Immature natural killer cell (primary cell): ENCODE measurements at regions not wholly inside any gene's neighbourhood (a gene's known extent, or its start where the extent isn't known, plus 50 kb on each side); places are given as distances from the start of the nearest gene placed in this dataset.

Experiments
- DNase-seq, 3 donors: peaks; one replicate each; pipeline ENCODE4 v3.0.0; 2022; ENCODE audit warnings: mixed read lengths in 1 of 3
- H3K27ac Mint-ChIP-seq, 6 donors: one replicate each; pipeline ENCODE4 v1.8.0; 2020; ENCODE audit warnings: mixed read lengths in 6 of 6, mild to moderate bottlenecking in 5 of 6, inconsistent platforms in 4 of 6, moderate library complexity in 3 of 6
- H3K27me3 Mint-ChIP-seq, 3 donors: one replicate each; pipeline ENCODE4 v1.8.0; 2020 to 2021; ENCODE audit warnings: low read depth in 3 of 3, mild to moderate bottlenecking in 3 of 3, mixed read lengths in 3 of 3, moderate library complexity in 3 of 3, inconsistent platforms in 1 of 3
- H3K36me3 Mint-ChIP-seq, 3 donors: one replicate each; pipeline ENCODE4 v1.8.0; 2020; ENCODE audit warnings: mixed read lengths in 3 of 3, inconsistent platforms in 2 of 3, mild to moderate bottlenecking in 2 of 3
- H3K4me1 Mint-ChIP-seq, 2 donors: one replicate each; pipeline ENCODE4 v1.8.0; 2020; ENCODE audit warnings: inconsistent platforms in 2 of 2, mild to moderate bottlenecking in 2 of 2, mixed read lengths in 2 of 2, moderate library complexity in 1 of 2
- H3K4me3 Mint-ChIP-seq, 5 donors: one replicate each; pipeline ENCODE4 v1.8.0; 2020; ENCODE audit warnings: mild to moderate bottlenecking in 5 of 5, mixed read lengths in 5 of 5, inconsistent platforms in 3 of 5, moderate library complexity in 3 of 5
- H3K9me3 Mint-ChIP-seq, 6 donors: one replicate each; pipeline ENCODE4 v1.8.0; 2020; ENCODE audit warnings: mild to moderate bottlenecking in 6 of 6, mixed read lengths in 6 of 6, inconsistent platforms in 4 of 6, moderate library complexity in 3 of 6

- H3K27ac Mint-ChIP-seq, result no peak overlapping the region
Measured at GRCh38 chr6:114600381-114600780, 257.6 kb upstream of the HS3ST5 start.

DNA sequence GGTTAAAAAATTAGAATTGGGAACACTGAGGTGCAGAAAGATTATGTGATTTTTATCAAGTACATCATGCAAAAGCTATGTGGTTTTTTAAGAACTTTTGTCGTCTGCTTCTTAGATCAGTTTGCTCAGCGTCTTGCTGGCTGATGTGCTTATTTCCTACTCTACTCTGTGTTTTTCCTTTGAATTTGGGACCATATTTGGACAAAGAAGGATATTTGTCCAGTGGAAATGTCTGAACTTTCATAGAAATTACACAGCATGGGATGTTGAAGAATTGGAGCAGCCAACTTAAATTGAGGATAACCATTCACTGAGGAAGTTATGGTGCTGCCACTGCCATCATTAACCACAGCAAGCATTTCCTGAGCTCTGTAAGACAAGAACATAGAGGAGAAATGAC, 252.8 kb upstream of the HS3ST5 start:
- H3K9me3 Mint-ChIP-seq, result peaks cover 2 to 39% (median 14%) of the 10 kb centered on the region in 6 donors
- no peaks in the 10 kb centered on the region for H3K36me3 Mint-ChIP-seq
- H3K27me3 Mint-ChIP-seq, result peaks cover 0 to 3% (median 0%) of the 10 kb centered on the region in 3 donors
- DNase-seq, result no peak
- no peaks in the 10 kb centered on the region for H3K4me1 Mint-ChIP-seq
- H3K27ac Mint-ChIP-seq, result no peak overlapping the region
- H3K4me3 Mint-ChIP-seq, result no peak overlapping the region

More at GRCh38 chr6:114600381-114600780, 257.6 kb upstream of the HS3ST5 start:
- no peak overlapping the region for H3K4me3 Mint-ChIP-seq
- H3K4me1 Mint-ChIP-seq, result no peaks in the 10 kb centered on the region
- peaks cover 2 to 13% (median 8%) of the 10 kb centered on the region in 6 donors for H3K9me3 Mint-ChIP-seq
- no peaks in the 10 kb centered on the region for H3K36me3 Mint-ChIP-seq
- peaks cover 0 to 3% (median 0%) of the 10 kb centered on the region in 3 donors for H3K27me3 Mint-ChIP-seq
- DNase-seq, result no peak

DNA sequence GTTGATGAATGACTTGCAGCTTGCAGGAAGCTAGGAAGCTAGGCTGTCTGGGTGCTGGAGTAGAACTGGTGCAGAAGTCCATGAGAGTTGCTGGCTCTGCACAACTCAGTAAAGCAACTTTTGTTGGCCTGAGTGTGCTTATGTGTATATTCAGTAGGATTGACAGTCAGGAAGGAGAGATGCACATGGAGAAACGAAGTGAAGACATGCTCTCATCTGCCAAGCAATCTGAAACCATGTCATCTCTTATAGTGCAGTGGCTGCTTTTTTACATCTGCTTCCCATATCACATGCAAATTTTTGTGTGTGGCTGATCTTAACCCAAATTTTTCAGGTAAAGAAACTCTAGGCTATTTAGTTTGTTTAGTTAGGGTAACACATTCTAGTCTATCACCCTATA, 252.4 kb upstream of the HS3ST5 start:
- Mint-ChIP-seq H3K36me3 (no peaks in the 10 kb centered on the region), H3K4me3 (no peak overlapping the region), H3K27ac (no peak overlapping the region), H3K4me1 (no peaks in the 10 kb centered on the region), H3K9me3 (peaks cover 2 to 37% (median 13%) of the 10 kb centered on the region in 6 donors), H3K27me3 (peaks cover 0 to under 1% (median 0%) of the 10 kb centered on the region in 3 donors)
- no peak for DNase-seq

DNA sequence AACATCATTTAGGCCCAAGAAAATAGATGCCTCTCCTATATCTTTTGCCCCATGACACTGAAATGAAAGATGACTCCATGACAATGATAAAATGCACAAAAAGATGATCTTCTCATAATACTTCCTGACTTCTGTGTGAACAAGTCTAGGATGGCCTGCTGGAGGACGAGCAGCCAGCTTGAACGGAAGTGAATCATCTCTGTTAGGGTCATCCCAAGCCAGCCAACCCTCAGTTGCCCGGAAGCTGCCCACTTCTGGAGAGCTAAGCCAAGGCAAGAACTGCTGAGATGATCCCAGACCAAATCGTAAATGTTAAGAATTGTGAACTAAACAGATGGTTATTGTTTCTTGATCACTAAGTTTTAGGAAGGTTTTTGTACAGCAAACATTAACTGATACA, 249.7 kb upstream of the HS3ST5 start:
- Mint-ChIP-seq H3K4me3 (no peak overlapping the region), H3K36me3 (no peaks in the 10 kb centered on the region), H3K27me3 (peaks cover 0 to 2% (median 0%) of the 10 kb centered on the region in 3 donors), H3K27ac (no peak overlapping the region), H3K4me1 (no peaks in the 10 kb centered on the region), H3K9me3 (peaks cover 5 to 42% (median 15%) of the 10 kb centered on the region in 6 donors)
- DNase-seq, result no peak

- H3K4me3 Mint-ChIP-seq, result no peak overlapping the region
- H3K9me3 Mint-ChIP-seq, result peaks cover 3 to 50% (median 17%) of the 10 kb centered on the region in 6 donors
- peaks cover 0 to 2% (median 0%) of the 10 kb centered on the region in 3 donors for H3K27me3 Mint-ChIP-seq
- H3K27ac Mint-ChIP-seq, result no peak overlapping the region
- H3K36me3 Mint-ChIP-seq, result no peaks in the 10 kb centered on the region
- H3K4me1 Mint-ChIP-seq, result no peaks in the 10 kb centered on the region
- no peak for DNase-seq
Measured at GRCh38 chr6:114588726-114589125, 245.9 kb upstream of the HS3ST5 start.

DNA sequence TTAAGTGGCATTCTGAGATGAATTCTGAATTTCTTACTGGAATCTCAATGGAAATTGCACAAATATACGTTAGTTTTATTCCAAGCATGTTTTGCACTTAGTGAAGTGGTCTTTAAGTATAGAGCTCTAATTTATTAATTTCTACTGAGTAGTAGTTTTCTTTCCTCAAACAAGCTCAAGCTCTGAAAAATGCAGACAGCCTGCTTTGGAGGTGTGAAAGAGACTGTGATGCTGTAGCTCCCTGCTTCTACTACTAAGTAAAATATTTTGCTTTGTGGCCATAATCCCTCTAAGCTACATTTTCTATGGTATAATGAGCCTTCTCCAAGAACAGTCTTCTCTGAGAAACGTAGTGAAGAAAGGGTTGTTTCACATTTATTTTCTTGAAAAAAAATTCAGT, 243.5 kb upstream of the HS3ST5 start:
- Mint-ChIP-seq H3K27ac (no peak overlapping the region), H3K36me3 (no peaks in the 10 kb centered on the region), H3K27me3 (peaks cover 0 to 2% (median 0%) of the 10 kb centered on the region in 3 donors), H3K9me3 (peaks cover 5 to 58% (median 17%) of the 10 kb centered on the region in 6 donors), H3K4me1 (no peaks in the 10 kb centered on the region), H3K4me3 (no peak overlapping the region)
- DNase-seq, result no peak

DNA sequence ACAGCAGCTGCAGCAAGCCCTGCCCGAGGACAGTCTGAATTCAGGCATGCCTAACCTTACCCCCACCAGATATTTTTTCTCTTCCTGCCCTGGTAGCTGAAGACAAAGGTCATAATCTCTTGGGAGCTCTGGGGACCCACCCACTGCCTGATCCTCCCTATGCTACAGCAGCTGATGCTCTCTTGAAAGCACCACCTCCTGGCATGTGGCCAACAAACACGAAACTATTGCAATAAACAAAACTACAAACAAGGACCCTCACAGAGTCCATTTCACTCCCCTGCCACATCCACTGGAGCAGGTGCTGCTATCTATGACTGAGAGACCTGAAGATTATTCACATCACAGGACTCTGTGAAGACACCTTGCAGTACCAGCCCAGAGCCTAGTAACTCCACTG, 238.5 kb upstream of the HS3ST5 start:
- Mint-ChIP-seq H3K27me3 (no peaks in the 10 kb centered on the region), H3K4me3 (no peak overlapping the region), H3K36me3 (no peaks in the 10 kb centered on the region), H3K27ac (no peak overlapping the region), H3K9me3 (peaks cover 5 to 64% (median 23%) of the 10 kb centered on the region in 6 donors), H3K4me1 (no peaks in the 10 kb centered on the region)
- DNase-seq, result no peak

GRCh38 chr6:114580882-114581281, 238.1 kb upstream of the HS3ST5 start:
- H3K9me3 Mint-ChIP-seq, result peaks cover 5 to 61% (median 22%) of the 10 kb centered on the region in 6 donors
- H3K4me1 Mint-ChIP-seq, result no peaks in the 10 kb centered on the region
- no peaks in the 10 kb centered on the region for H3K36me3 Mint-ChIP-seq
- no peaks in the 10 kb centered on the region for H3K27me3 Mint-ChIP-seq
- DNase-seq, result no peak
- no peak overlapping the region for H3K27ac Mint-ChIP-seq
- H3K4me3 Mint-ChIP-seq, result no peak overlapping the region

GRCh38 chr6:114579486-114579885, 236.7 kb upstream of the HS3ST5 start:
- no peak overlapping the region for H3K4me3 Mint-ChIP-seq
- H3K4me1 Mint-ChIP-seq, result no peaks in the 10 kb centered on the region
- H3K9me3 Mint-ChIP-seq, result peaks cover 5 to 64% (median 22%) of the 10 kb centered on the region in 6 donors
- H3K36me3 Mint-ChIP-seq, result no peaks in the 10 kb centered on the region
- DNase-seq, result no peak
- no peak overlapping the region for H3K27ac Mint-ChIP-seq
- no peaks in the 10 kb centered on the region for H3K27me3 Mint-ChIP-seq

DNA sequence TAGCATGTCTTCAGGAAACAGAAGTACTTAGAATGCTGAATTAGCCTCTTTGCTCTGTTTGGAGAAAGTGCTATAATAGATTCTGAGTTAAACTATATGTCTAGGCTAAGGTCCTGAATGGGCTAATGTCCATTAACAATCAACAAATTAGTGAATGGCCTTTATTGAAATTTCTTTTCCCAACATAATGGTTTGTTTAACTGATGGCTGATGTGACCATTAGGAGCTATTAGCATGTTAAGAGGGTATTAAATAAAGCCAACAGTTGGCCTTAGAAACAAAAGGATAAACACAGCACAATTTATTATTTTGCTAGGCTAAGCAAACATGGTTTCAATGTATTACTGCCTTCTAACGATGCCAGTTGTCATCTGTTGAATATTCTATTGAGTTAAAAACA, 234.3 kb upstream of the HS3ST5 start:
- H3K27ac Mint-ChIP-seq, result no peak overlapping the region

DNA sequence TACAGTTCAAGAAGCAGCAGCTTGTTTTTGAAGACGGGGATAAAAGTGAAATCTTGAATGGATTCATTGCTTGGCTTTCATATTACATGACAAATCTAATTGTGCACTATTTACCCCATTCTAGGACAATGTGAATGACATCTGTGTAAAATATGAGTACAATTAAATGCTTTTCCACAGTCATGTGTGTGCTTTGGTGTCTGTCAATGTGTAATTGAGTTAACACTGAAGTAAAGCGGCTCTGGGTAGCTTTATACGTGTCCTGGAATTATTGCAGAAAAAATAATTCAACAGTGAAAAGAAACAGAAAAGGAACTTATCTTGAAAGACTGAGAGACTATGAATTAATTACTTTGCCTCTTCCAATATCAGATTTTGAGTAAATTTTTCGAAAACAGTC, 233.5 kb upstream of the HS3ST5 start:
- no peak overlapping the region for H3K4me3 Mint-ChIP-seq
- H3K27ac Mint-ChIP-seq, result no peak overlapping the region
- DNase-seq, result no peak
- no peaks in the 10 kb centered on the region for H3K36me3 Mint-ChIP-seq
- peaks cover 3 to 40% (median 17%) of the 10 kb centered on the region in 6 donors for H3K9me3 Mint-ChIP-seq
- no peaks in the 10 kb centered on the region for H3K4me1 Mint-ChIP-seq
- peaks cover 0 to 3% (median 0%) of the 10 kb centered on the region in 3 donors for H3K27me3 Mint-ChIP-seq

More for the DNA sequence above, 234.3 kb upstream of the HS3ST5 start:
- Mint-ChIP-seq H3K4me1 (no peaks in the 10 kb centered on the region), H3K36me3 (no peaks in the 10 kb centered on the region), H3K27me3 (peaks cover 0 to 3% (median 0%) of the 10 kb centered on the region in 3 donors), H3K9me3 (peaks cover 5 to 48% (median 21%) of the 10 kb centered on the region in 6 donors), H3K4me3 (no peak overlapping the region)
- DNase-seq, result no peak

DNA sequence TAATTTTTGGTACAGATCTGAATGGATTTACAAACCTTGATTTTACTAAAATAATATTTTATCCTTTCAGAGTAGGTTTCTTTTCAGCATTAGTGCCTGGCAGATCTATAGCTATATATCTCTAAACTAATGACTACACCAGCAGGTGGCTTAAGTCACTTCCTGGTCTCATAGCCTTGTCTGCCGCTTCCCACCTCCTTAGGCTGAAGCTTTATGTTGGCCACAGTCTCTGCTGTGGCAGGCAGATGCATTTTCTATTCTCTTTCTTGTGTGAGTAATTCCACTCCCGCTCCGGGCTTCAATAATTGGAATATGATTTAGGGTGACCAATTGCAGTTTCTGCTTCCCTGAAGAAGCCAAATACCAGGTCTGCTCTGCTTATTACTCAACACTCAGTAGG, 226.8 kb upstream of the HS3ST5 start:
- no peak overlapping the region for H3K27ac Mint-ChIP-seq
- DNase-seq, result no peak
- H3K27me3 Mint-ChIP-seq, result peaks cover 0 to 3% (median 0%) of the 10 kb centered on the region in 3 donors
- no peak overlapping the region for H3K4me3 Mint-ChIP-seq
- peaks cover 6 to 37% (median 26%) of the 10 kb centered on the region in 6 donors for H3K9me3 Mint-ChIP-seq
- H3K36me3 Mint-ChIP-seq, result no peaks in the 10 kb centered on the region
- no peaks in the 10 kb centered on the region for H3K4me1 Mint-ChIP-seq

- no peak overlapping the region for H3K27ac Mint-ChIP-seq
- no peak overlapping the region for H3K4me3 Mint-ChIP-seq
- H3K36me3 Mint-ChIP-seq, result no peaks in the 10 kb centered on the region
Measured at GRCh38 chr6:114564302-114564933, 221.6 kb upstream of the HS3ST5 start.

DNA sequence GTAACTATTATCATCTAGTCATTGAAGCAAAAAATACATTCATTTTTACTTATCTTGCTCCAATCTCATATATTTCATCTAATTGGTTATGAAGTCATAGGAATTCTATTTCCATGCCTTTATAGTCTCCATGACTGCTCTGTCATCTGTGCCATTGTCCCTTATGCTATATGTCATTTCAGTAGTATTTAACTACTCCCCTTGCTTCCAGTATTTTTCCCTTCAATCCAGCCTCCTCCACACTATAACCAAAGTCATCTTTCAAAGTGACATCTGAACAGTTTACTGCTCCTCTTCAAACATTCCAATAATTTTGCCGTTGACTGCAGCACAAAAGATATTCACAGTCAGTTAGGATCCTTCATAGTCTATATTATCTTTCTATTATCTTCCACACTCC, 216.6 kb upstream of the HS3ST5 start:
- DNase-seq, result no peak
- Mint-ChIP-seq H3K27me3 (peaks cover 0 to 2% (median under 1%) of the 10 kb centered on the region in 3 donors), H3K4me1 (no peaks in the 10 kb centered on the region), H3K27ac (no peak overlapping the region), H3K9me3 (peaks cover 8 to 22% (median 14%) of the 10 kb centered on the region in 6 donors), H3K4me3 (no peak overlapping the region), H3K36me3 (no peaks in the 10 kb centered on the region)

More at GRCh38 chr6:114564302-114564933, 221.6 kb upstream of the HS3ST5 start:
- Mint-ChIP-seq H3K9me3 (peaks cover 15 to 38% (median 26%) of the 10 kb centered on the region in 6 donors), H3K4me1 (no peaks in the 10 kb centered on the region), H3K27me3 (peaks cover 0 to 2% (median 1%) of the 10 kb centered on the region in 3 donors)
- DNase-seq, result no peak

- Mint-ChIP-seq H3K36me3 (no peaks in the 10 kb centered on the region), H3K4me1 (no peaks in the 10 kb centered on the region), H3K4me3 (no peak overlapping the region), H3K9me3 (peaks cover 3 to 20% (median 16%) of the 10 kb centered on the region in 6 donors), H3K27me3 (peaks cover 0 to 1% (median 1%) of the 10 kb centered on the region in 3 donors), H3K27ac (no peak overlapping the region)
- DNase-seq, result no peak
Measured at GRCh38 chr6:114558153-114558552, 215.3 kb upstream of the HS3ST5 start.
